ENCODE measurements at regions not wholly inside any gene's neighbourhood (a gene's known extent, or its start where the extent isn't known, plus 50 kb on each side); places are given as distances from the start of the nearest gene placed in this dataset.

- peak; percentile 22 for DNase-seq (ENCODE audit: low read depth)
Observed at GRCh38 chr13:40254394-40254793, 412.0 kb downstream of the FOXO1 start.

- no peak for DNase-seq (ENCODE audit: low read depth)
Observed at GRCh38 chr13:40255551-40255950, 410.9 kb downstream of the FOXO1 start.

GRCh38 chr13:40259899-40260298, 406.5 kb downstream of the FOXO1 start:
- no peak for DNase-seq (ENCODE audit: low read depth)

- DNase-seq (ENCODE audit: low read depth): no peak
Observed at GRCh38 chr13:40261336-40261735, 405.1 kb downstream of the FOXO1 start.

GRCh38 chr13:40261947-40262346, 404.5 kb downstream of the FOXO1 start:
- no peak for DNase-seq (ENCODE audit: low read depth)

GRCh38 chr13:40269086-40269485, 397.4 kb downstream of the FOXO1 start:
- DNase-seq (ENCODE audit: low read depth): peak; percentile 18

- no peak for DNase-seq (ENCODE audit: low read depth)
Observed at GRCh38 chr13:40270726-40271125, 395.7 kb downstream of the FOXO1 start.

GRCh38 chr13:40271271-40271885, 395.1 kb downstream of the FOXO1 start:
- no peak for DNase-seq (ENCODE audit: low read depth)

- peak; percentile 91 for DNase-seq (ENCODE audit: low read depth)
Observed at GRCh38 chr13:40271931-40272775, 394.3 kb downstream of the FOXO1 start.

- DNase-seq (ENCODE audit: low read depth): peak; percentile 47
Observed at GRCh38 chr13:40272776-40273139, 393.7 kb downstream of the FOXO1 start.

GRCh38 chr13:40273253-40274025, 393.0 kb downstream of the FOXO1 start:
- no peak for DNase-seq (ENCODE audit: low read depth)

- no peak for DNase-seq (ENCODE audit: low read depth)
Observed at GRCh38 chr13:40274103-40274502, 392.3 kb downstream of the FOXO1 start.

- peak; percentile 4 for DNase-seq (ENCODE audit: low read depth)
Observed at GRCh38 chr13:40275155-40275554, 391.3 kb downstream of the FOXO1 start.

- peak; percentile 82 for DNase-seq (ENCODE audit: low read depth)
Observed at GRCh38 chr13:40275636-40276035, 390.8 kb downstream of the FOXO1 start.

- DNase-seq (ENCODE audit: low read depth): no peak
Observed at GRCh38 chr13:40283666-40284065, 382.8 kb downstream of the FOXO1 start.

- DNase-seq (ENCODE audit: low read depth): no peak
Observed at GRCh38 chr13:40285634-40286033, 380.8 kb downstream of the FOXO1 start.

- no peak for DNase-seq (ENCODE audit: low read depth)
Observed at GRCh38 chr13:40287428-40287827, 379.0 kb downstream of the FOXO1 start.

GRCh38 chr13:40288259-40288658, 378.2 kb downstream of the FOXO1 start:
- no peak for DNase-seq (ENCODE audit: low read depth)

GRCh38 chr13:40290758-40291157, 375.7 kb downstream of the FOXO1 start:
- DNase-seq (ENCODE audit: low read depth): no peak

GRCh38 chr13:40292108-40292507, 374.3 kb downstream of the FOXO1 start:
- DNase-seq (ENCODE audit: low read depth): no peak

- no peak for DNase-seq (ENCODE audit: low read depth)
Observed at GRCh38 chr13:40292536-40292935, 373.9 kb downstream of the FOXO1 start.

GRCh38 chr13:40302351-40302750, 364.1 kb downstream of the FOXO1 start:
- DNase-seq (ENCODE audit: low read depth): no peak

- DNase-seq (ENCODE audit: low read depth): no peak
Observed at GRCh38 chr13:40304391-40304790, 362.1 kb downstream of the FOXO1 start.

Measured in EH (cell line).